Endothelial cell of umbilical vein (primary cell): ENCODE measurements at regions not wholly inside any gene's neighbourhood (a gene's known extent, or its start where the extent isn't known, plus 50 kb on each side); places are given as distances from the start of the nearest gene placed in this dataset.

ENCODE experiments used
- BruUV-seq: library from RNA; stranded (reverse); fragments of 400-500 nt; replicated peaks from 2 replicates; lab custom pipeline; 2021; lab: Mats Ljungman, UMichigan
- CTCF ChIA-PET: fragments of 300-600, 350-600 bp; sonication (Branson Sonifier 250); formaldehyde crosslinking; loops from one replicate; lab custom pipeline; 2021; ENCODE audit warnings: antibody characterized with exemption, inconsistent platforms; lab: Charles Lee
- POLR2A ChIA-PET: fragments of 300-600, 350-600 bp; sonication (Branson Sonifier 250); formaldehyde crosslinking; loops from one replicate; lab custom pipeline; 2021; ENCODE audit warnings: antibody characterized with exemption, inconsistent platforms; lab: Charles Lee
- DNase-seq: peaks from one replicate; pipeline ENCODE4 v3.0.0-alpha.2; 2011; ENCODE audit warnings: low read depth, low spot score
- FAIRE-seq: peaks from 2 replicates; lab custom pipeline; 2011; peaks lifted over from hg19 to GRCh38; lab: Jason Lieb, UNC
- H2AFZ ChIP-seq: 2 replicates; pipeline ENCODE4 v1.6.0; 2012; ENCODE audit warnings: low read depth, low read length, control low read depth, inconsistent platforms
- H3K27ac ChIP-seq: 2 replicates; pipeline ENCODE4 v1.5.1; 2011; ENCODE audit warnings: low read depth, mild to moderate bottlenecking, control low read depth, low read length, moderate library complexity; ENCODE audit not compliant: insufficient read depth
- H3K27me3 ChIP-seq, 2 experiments: 2 replicates each; pipeline versions ENCODE4 v1.6.0 to v1.6.1; 2011; ENCODE audit warnings: low read length in 2 of 2, mixed read lengths in 1 of 2; ENCODE audit not compliant: control insufficient read depth in 2 of 2, insufficient read depth in 2 of 2
- H3K36me3 ChIP-seq, 2 experiments: 2 replicates in 1 of 2; 3 replicates in 1 of 2; pipeline ENCODE4 v1.5.1; 2011; ENCODE audit warnings: low read length in 2 of 2, mild to moderate bottlenecking in 1 of 2, moderate library complexity in 1 of 2; ENCODE audit not compliant: control insufficient read depth in 2 of 2, insufficient read depth in 2 of 2; ENCODE audit errors: extremely low read depth in 1 of 2
- H3K4me1 ChIP-seq: 3 replicates; pipeline ENCODE4 v1.5.1; 2011; ENCODE audit warnings: mild to moderate bottlenecking, low read length; ENCODE audit not compliant: control insufficient read depth, insufficient read depth; ENCODE audit errors: extremely low read depth
- H3K4me2 ChIP-seq: 2 replicates; pipeline ENCODE4 v1.6.1; 2011; ENCODE audit warnings: low read length, control low read depth, mixed read lengths; ENCODE audit not compliant: insufficient read depth
- H3K4me3 ChIP-seq, 3 experiments: fragments of 200-600 bp in 1 of 3; sonication (generic), shearing (Covaris generic) in 1 of 3; replicated peaks in 1 of 3; 2 replicates each; pipeline ENCODE4 v1.5.1; 2011 to 2016; ENCODE audit warnings: control low read depth in 3 of 3, low read length in 3 of 3, mild to moderate bottlenecking in 2 of 3, inconsistent platforms in 1 of 3, low read depth in 1 of 3, moderate library complexity in 1 of 3; ENCODE audit not compliant: insufficient read depth in 1 of 3
- H3K79me2 ChIP-seq: 2 replicates; pipeline ENCODE4 v1.6.0; 2012; ENCODE audit warnings: low read length, inconsistent platforms; ENCODE audit not compliant: control insufficient read depth, insufficient read depth
- H3K9ac ChIP-seq: replicated peaks from 2 replicates; pipeline ENCODE3; 2011; ENCODE audit warnings: low read length, control low read depth; ENCODE audit not compliant: insufficient read depth; ENCODE audit errors: extremely low read depth
- H3K9me1 ChIP-seq: replicated peaks from 3 replicates; pipeline ENCODE4 v1.6.0; 2011; ENCODE audit warnings: mild to moderate bottlenecking, low read length; ENCODE audit not compliant: control insufficient read depth, insufficient read depth; ENCODE audit errors: extremely low read depth
- H3K9me3 ChIP-seq: replicated peaks from 2 replicates; pipeline ENCODE4 v1.5.1; 2012; ENCODE audit warnings: low read length, inconsistent platforms; ENCODE audit not compliant: control insufficient read depth, insufficient read depth
- H4K20me1 ChIP-seq: replicated peaks from 2 replicates; pipeline ENCODE3; 2011; ENCODE audit warnings: mild to moderate bottlenecking, low read length; ENCODE audit not compliant: control insufficient read depth, insufficient read depth; ENCODE audit errors: extremely low read depth
- EZH2 ChIP-seq: IDR thresholded peaks from 2 replicates; pipeline ENCODE4 v1.6.1; 2012; ENCODE audit warnings: borderline replicate concordance, low read depth, mild to moderate bottlenecking, moderate library complexity, low read length, inconsistent platforms; ENCODE audit not compliant: severe bottlenecking
- FOS ChIP-seq: IDR thresholded peaks from 2 replicates; pipeline ENCODE4 v1.6.1; 2011; ENCODE audit warnings: mild to moderate bottlenecking, low read length, moderate library complexity, borderline replicate concordance; ENCODE audit not compliant: insufficient read depth
- GATA2 ChIP-seq: IDR thresholded peaks from 2 replicates; pipeline ENCODE4 v1.7.0; 2011; ENCODE audit warnings: low read depth, mild to moderate bottlenecking, moderate library complexity, mixed read lengths, low read length; ENCODE audit not compliant: insufficient read length, insufficient read depth
- JUN ChIP-seq: IDR thresholded peaks from 2 replicates; pipeline ENCODE4 v1.6.1; 2011; ENCODE audit warnings: borderline replicate concordance, low read depth; ENCODE audit not compliant: insufficient read length, insufficient read depth
- MYC ChIP-seq: IDR thresholded peaks from one replicate; pipeline ENCODE4 v1.6.1; 2011; ENCODE audit warnings: mild to moderate bottlenecking, low read depth, low read length
- POLR2A ChIP-seq: IDR thresholded peaks from 2 replicates; pipeline ENCODE4 v1.6.1; 2012; ENCODE audit warnings: low read depth, mild to moderate bottlenecking, control low read depth, low read length
- POLR2AphosphoS5 ChIP-seq: IDR thresholded peaks from 2 replicates; pipeline ENCODE4 v1.6.1; 2012; ENCODE audit warnings: low read depth, mild to moderate bottlenecking, control low read depth, low read length, moderate library complexity; ENCODE audit not compliant: insufficient read depth
- dilution Hi-C: fragments of 300-500 bp; cut with MboI; formaldehyde crosslinking; loops from one replicate; pipeline ENCODE4 v1.15.0; 2019; ENCODE audit warnings: low sequenced_read_pairs; ENCODE audit not compliant: extremely low pct_ligation_motif_present
- intact Hi-C: fragments of 100-400 bp; cut with micrococcal nuclease; formaldehyde crosslinking; loops from one replicate; pipeline ENCODE4 v1.10.0; 2022
- TF ChIP-seq, protein P1 (sequence below), 2 donors: IDR thresholded peaks; 1 replicate in 1 of 2; 2 replicates in 1 of 2; pipeline ENCODE4 v1.5.1; 2011; ENCODE audit warnings: low read length in 2 of 2, mild to moderate bottlenecking in 2 of 2, moderate library complexity in 2 of 2, control low read depth in 1 of 2, inconsistent platforms in 1 of 2, low read depth in 1 of 2; ENCODE audit not compliant: insufficient read depth in 1 of 2; ENCODE audit errors: extremely low read depth in 1 of 2
- TF ChIP-seq, protein P2 (sequence below): IDR thresholded peaks from 2 replicates; pipeline ENCODE4 v1.6.1; 2011; ENCODE audit not compliant: insufficient read depth, insufficient read length

DNA sequence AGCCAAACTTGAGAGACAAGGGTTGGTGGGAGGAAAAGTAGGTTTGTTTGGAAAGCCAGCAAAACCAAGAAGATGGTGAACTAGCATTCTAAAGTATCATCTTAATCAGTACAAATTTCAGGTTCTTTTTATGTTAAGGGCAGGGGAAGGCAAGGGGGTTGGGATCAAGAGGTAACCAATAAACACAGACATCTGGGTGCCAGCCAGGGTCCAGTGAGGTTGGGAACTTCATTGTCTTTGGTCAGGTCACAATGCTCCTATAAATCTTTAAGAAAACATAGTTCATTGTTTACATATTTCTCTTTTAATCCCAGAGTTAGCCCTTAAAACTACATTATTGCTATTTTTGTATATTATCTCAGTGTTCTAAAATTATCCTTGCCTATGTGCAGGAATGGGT, 126.2 kb upstream of the NR5A2 start:
- Histone ChIP-seq H3K9me3 (no peaks in the 10 kb centered on the region), H3K9me1 (no peaks in the 10 kb centered on the region), H3K27ac (no peak overlapping the region), H3K4me2 (no peak overlapping the region), H3K4me1 (no peaks in the 10 kb centered on the region), H3K9ac (no peak overlapping the region), H3K27me3 (no peaks in the 10 kb centered on the region), H2AFZ (no peak overlapping the region), H3K79me2 (no peaks in the 10 kb centered on the region), H3K4me3 (no peak overlapping the region), H4K20me1 (no peaks in the 10 kb centered on the region), H3K36me3 (no peaks in the 10 kb centered on the region)
- TF ChIP-seq, protein P1, sequence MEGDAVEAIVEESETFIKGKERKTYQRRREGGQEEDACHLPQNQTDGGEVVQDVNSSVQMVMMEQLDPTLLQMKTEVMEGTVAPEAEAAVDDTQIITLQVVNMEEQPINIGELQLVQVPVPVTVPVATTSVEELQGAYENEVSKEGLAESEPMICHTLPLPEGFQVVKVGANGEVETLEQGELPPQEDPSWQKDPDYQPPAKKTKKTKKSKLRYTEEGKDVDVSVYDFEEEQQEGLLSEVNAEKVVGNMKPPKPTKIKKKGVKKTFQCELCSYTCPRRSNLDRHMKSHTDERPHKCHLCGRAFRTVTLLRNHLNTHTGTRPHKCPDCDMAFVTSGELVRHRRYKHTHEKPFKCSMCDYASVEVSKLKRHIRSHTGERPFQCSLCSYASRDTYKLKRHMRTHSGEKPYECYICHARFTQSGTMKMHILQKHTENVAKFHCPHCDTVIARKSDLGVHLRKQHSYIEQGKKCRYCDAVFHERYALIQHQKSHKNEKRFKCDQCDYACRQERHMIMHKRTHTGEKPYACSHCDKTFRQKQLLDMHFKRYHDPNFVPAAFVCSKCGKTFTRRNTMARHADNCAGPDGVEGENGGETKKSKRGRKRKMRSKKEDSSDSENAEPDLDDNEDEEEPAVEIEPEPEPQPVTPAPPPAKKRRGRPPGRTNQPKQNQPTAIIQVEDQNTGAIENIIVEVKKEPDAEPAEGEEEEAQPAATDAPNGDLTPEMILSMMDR (IDR thresholded peaks at IDR 0.05; ENCODE audit: extremely low read depth in 1 of 2, insufficient read depth in 1 of 2, low read depth in 1 of 2, low read length in 2 of 2): no peak
- TF ChIP-seq EZH2: no peak
- TF ChIP-seq POLR2AphosphoS5: no peak
- no peak for TF ChIP-seq POLR2A
- FAIRE-seq: no peak
- DNase-seq: no peak
- dilution Hi-C loops (no loop called here), intact Hi-C loops (no loop called here)
- POLR2A ChIA-PET: no interaction called here
- CTCF ChIA-PET: interaction anchor here (0.6 to 1.2 kb wide), 2 partner anchors 22 to 221 kb away, joined by 3 read pairs; no protein-coding TSS in a partner anchor
- BruUV-seq: no TSS peak

DNA sequence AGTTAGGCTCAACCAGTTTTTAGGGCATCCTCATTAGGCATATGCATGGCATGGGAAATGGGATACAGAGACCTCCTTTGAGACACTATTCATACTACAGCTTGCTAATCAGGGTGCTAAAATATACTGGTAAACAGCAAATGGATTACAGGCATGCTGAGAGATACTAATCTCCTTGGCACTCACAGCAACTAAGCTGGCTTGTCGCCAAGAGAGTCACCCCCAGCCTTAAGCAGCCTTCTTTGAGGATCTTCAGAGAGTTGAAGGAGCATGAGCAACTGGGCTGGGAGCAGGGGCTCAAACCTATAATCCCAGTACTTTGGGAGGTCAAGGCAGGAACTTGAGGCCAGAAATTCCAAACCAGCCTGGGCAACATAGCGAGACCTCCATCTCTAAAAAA, 120.1 kb upstream of the NR5A2 start:
- no TSS peak for BruUV-seq
- H4K20me1 ChIP-seq: no peaks in the 10 kb centered on the region
- no peak overlapping the region for H2AFZ ChIP-seq
- H3K27me3 ChIP-seq: no peaks in the 10 kb centered on the region
- ChIA-PET POLR2A (no interaction called here), CTCF (interaction anchor here (1.1 kb wide), 1 partner anchor 10 kb away, joined by 3 read pairs; no protein-coding TSS in a partner anchor)
- TF ChIP-seq MYC (no peak), POLR2A (no peak), JUN (no peak), GATA2 (no peak), FOS (no peak), POLR2AphosphoS5 (no peak), EZH2 (no peak)
- TF ChIP-seq, protein P2, sequence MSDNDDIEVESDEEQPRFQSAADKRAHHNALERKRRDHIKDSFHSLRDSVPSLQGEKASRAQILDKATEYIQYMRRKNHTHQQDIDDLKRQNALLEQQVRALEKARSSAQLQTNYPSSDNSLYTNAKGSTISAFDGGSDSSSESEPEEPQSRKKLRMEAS: no peak
- TF ChIP-seq, protein P1 (IDR thresholded peaks at IDR 0.05; ENCODE audit: extremely low read depth in 1 of 2, insufficient read depth in 1 of 2, low read depth in 1 of 2, low read length in 2 of 2): no peak
- H3K9me1 ChIP-seq: no peaks in the 10 kb centered on the region
- H3K4me2 ChIP-seq: no peak overlapping the region
- no peak overlapping the region for H3K9ac ChIP-seq
- no peak overlapping the region for H3K4me3 ChIP-seq
- intact Hi-C loops: no loop called here
- DNase-seq (no peak), FAIRE-seq (no peak)
- H3K9me3 ChIP-seq: no peaks in the 10 kb centered on the region
- no peaks in the 10 kb centered on the region for H3K4me1 ChIP-seq
- H3K79me2 ChIP-seq: no peaks in the 10 kb centered on the region
- no peak overlapping the region for H3K27ac ChIP-seq
- dilution Hi-C loops: no loop called here
- H3K36me3 ChIP-seq: no peaks in the 10 kb centered on the region
